Lung microvascular endothelial cell (primary cell): ENCODE measurements at regions not wholly inside any gene's neighbourhood (a gene's known extent, or its start where the extent isn't known, plus 50 kb on each side); places are given as distances from the start of the nearest gene placed in this dataset.
"Not testable (repeated sequence)": the region's sequence is repeated elsewhere in the genome, so short reads cannot be mapped to it uniquely, and the experiment has no call there.

ENCODE experiments used
- DNase-seq, 2 donors: peaks; one replicate each; pipeline versions ENCODE4 v3.0.0 to v3.0.0-alpha.2; 2010; ENCODE audit warnings: low read depth in 2 of 2

DNA sequence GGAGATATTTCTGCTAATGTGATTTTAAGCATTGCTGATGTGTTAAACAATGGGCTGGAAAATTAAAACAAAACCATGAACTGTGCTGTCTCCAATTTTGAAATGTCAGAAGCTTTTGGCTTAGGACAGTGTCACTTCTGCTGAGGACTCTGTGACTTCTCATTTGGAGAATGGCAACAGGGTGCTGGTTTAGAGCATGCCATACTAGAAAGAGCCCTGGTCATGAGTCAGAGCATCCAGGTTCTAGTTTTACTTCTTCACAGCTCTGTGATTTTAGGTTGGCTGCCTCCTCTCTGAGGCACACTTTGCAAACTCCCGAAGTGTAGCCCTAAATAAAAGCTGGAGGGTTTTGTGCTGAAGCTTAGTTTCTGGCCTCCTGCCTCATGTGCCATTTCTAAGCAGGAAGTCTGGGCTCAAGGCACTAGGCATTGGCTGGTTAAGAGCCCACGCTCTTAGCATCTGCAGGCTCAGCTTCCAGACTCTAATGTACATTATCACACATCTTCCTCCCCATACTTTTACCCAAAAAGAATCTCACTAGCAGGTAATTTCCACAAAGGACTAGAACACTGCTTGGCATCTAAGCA lies 193.8 kb downstream of the CNTN3 start:
- DNase-seq = no peak

GRCh38 chr3:74415731-74416130 lies 198.7 kb downstream of the CNTN3 start:
- no peak for DNase-seq

GRCh38 chr3:74413547-74414241 lies 200.8 kb downstream of the CNTN3 start:
- DNase-seq = no peak

- no peak for DNase-seq
These were observed 204.1 kb downstream of the CNTN3 start for GRCh38 chr3:74410276-74410941.

DNA sequence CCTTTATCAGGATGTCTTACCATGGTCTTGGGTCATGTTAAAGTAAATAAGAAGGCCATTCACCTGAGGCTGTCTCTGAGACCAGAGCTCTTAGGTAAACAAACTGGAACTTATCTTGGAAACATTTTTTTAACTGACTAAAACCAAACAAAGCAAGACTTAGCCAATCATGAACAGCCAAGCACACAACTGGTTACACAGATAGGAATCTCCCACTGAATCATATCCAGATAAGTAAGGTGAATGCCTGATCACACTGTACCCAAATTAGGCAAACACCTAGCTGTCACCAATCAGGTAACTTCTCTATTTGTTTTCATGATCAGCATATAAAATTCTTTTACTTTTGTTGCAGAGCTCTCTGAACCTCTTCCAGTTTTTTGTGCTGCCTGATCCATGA lies 205.4 kb downstream of the CNTN3 start:
- DNase-seq = no peak

DNA sequence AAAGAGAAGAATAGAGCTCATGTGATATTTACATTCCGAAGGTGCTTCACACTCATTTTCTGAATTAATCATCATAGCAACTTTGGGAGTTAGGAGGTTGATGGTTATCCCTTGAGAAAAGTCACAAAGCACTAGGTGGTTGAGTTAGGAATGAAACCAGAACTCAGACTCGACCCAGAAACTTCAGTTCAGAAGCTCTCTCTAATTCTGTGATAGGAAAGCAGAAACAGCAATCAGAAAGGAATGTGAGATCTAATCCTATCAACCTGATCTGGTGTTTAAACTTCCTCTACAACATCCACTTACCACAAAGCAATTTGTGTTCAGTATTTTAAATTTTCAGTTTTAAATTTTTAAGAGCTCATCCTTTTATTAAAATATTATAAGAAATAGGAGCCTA lies 211.2 kb downstream of the CNTN3 start:
- no peak for DNase-seq

DNA sequence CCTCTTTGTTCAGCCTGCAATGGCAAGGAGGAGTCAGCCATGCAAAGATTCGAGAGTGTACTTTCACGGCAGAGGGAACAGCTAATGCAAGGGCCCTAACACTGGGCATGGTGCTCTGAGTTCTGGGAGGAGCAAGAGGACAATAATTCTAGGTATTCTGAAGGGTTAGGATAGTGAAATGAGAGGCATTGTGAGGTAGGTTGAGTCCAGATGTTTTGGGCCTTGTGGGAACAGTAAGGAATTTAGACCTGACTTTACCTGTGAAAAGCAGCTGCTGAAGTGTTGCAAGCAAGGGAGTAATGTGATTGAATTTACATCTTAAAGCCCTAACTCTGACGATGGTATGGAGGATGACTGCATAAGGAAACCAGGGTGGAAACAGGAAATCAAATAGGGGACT lies 211.6 kb downstream of the CNTN3 start:
- no peak for DNase-seq

- no peak for DNase-seq
These were observed 221.0 kb downstream of the CNTN3 start for GRCh38 chr3:74393426-74393825.

GRCh38 chr3:74390121-74390877 lies 224.2 kb downstream of the CNTN3 start:
- DNase-seq = no peak

DNA sequence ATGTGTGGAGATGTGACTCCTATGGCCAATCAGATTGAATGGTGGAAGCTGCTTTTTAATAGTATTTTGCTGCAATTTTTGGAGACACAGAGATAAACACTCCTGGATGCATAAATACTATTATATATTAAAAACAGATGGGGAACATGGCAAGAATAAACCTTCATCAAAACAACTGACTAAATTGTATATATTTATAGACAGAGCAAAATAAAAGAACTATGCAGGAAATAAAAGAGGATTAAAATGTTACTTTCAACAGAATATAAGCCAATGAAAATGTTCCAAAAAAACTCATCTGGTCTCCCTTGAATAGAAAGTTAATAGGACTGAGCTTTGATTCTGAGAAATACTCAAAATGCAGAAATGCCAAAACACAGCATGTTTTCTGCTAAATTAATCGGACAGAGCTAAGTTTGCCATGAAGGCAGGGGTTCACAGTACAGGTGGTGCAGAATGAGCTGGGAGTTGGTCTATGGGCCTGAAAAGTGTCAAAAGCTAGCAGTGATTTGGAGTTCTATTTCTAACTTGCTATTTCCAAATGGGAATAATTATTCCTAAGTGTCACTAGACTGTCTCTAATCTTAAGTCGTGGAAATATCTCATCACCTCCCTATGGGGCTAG lies 227.2 kb downstream of the CNTN3 start:
- DNase-seq = no peak

DNA sequence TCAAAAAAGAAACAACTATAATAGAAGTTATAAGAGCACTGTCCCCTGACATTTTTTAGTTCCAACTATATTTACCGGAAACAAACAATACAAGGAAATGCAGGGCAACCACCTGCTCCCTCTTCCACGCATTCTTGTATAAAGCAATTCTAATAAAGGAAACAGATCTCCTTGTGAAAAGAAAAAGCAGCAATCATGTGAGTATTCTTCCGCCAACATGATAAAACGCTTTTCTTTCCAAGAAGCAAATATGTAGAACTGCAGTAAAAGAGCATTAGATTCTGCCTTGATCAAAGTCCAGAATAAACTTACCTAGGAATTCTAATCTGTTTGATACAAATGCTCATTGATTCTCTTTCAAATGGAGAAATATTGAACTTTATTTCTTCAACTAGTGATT lies 230.3 kb downstream of the CNTN3 start:
- DNase-seq = no peak

GRCh38 chr3:74377669-74378068 lies 236.8 kb downstream of the CNTN3 start:
- no peak for DNase-seq

GRCh38 chr3:74376323-74376722 lies 238.1 kb downstream of the CNTN3 start:
- DNase-seq = not testable (repeated sequence)

GRCh38 chr3:74375653-74376052 lies 238.8 kb downstream of the CNTN3 start:
- DNase-seq = no peak

DNA sequence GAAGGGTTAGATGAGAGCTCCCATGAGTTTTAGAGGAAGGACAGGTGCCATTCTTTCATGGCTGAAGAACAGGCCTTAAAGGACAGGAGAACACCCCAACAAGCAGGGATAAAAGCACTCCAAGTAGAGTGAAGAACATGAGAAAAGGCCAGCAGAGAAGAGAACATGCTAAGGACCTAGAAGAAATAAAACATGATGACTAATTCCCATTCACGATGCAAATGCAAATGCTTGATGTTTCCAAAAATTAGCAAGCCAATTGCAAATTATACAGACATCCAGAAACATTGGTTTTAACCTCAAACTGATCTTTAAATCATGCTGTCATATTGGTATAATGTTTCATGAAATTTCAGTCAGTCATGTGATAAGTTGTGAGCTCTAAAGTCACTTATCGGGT lies 241.7 kb downstream of the CNTN3 start:
- DNase-seq = no peak

DNA sequence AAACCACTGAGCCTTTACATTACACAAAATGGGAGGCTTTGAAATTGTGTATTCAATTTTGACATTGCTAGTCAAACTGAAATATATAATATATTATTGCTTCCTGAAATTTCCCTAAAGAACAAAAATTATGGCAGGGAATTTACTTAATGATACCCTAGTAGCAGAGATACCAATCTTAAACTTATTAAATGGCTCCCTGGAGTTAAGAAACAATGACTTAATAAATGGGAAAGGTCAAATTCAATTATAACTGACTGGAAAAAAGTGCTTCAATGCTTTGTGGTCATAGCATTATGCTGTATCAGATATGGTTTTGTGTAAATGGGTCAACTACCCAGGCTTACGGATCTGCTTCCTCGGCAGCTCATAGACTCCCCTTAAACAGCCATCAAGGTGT lies 244.1 kb downstream of the CNTN3 start:
- no peak for DNase-seq

- no peak for DNase-seq
These were observed 248.1 kb downstream of the CNTN3 start for GRCh38 chr3:74366331-74366730.

DNA sequence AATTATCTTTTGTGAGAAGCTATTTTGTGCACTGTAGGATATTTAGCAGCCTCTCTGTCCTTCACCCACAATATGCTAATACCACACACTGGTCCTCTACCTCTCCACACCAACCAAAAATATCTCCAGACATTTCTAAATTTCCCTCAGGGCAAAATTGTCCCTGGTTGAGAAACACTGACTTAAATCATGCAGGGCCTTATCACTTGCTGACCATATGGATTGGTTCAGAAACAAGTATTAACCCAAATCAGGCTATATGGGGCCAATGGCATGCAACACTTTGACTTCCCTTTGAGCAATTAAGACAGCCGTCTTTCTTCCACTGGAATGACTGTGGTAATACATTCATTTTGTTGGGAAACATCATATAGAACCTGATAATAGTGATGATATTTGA lies 251.1 kb downstream of the CNTN3 start:
- DNase-seq = no peak

GRCh38 chr3:74360406-74360805 lies 254.1 kb downstream of the CNTN3 start:
- DNase-seq = no peak

DNA sequence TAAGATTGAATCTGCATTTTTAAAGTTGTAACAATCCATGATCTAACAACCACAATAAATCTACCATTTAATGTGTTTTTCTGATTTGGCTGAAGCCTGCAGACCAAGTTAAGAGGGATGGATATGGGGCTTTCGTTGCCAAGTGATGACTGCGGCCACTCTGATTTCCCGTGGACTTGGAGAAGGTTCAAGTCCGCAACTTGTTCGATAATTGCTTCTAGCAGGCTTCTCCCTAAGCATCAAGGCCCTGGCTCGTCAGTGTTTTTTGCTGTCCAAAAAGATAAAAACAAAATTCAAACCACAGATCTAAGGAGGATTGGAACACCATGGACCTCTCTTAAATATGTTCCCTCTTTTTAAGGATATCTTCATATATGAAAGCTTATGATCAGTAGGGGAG lies 256.6 kb downstream of the CNTN3 start:
- DNase-seq = no peak

DNA sequence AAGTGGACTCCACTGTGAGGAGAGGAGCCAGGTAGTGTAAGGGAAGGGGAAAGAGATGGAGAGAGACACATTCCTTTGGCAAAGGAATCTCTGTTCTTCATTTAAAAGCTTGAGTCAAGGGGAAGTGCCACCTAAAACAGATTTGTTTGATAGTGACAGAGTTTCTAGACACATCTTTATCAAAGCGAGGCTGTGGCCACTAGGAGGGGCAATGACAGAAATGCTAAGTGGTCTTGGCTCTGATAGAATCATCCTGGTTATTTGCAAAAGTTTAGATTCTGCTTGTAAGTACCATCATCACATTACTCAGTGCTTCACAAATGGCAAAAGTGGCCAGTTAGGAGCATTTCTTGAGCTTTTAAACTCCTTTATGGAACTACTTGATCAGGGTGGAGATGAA lies 261.4 kb downstream of the CNTN3 start:
- DNase-seq = no peak

DNA sequence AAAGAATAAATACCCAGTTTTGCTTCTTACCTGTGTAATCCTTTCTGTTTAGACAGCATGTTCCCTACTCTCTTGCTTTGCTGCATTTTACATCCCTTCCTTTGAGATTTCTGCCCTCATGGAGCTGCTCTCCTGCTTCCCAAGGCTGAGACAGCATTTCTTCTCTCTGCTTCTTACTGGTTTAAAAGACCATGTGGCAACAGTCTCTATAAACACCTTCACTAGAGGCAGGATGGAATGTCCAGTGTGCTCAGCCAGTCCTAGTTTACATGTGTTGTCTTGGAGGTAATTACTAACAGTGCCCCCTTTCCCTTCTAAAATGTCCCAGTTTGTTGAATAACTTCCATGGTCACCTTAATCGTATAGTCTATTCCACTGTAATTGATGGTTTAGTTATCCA lies 262.3 kb downstream of the CNTN3 start:
- no peak for DNase-seq
